ENCODE measurements at regions not wholly inside any gene's neighbourhood (a gene's known extent, or its start where the extent isn't known, plus 50 kb on each side); places are given as distances from the start of the nearest gene placed in this dataset.

DNA sequence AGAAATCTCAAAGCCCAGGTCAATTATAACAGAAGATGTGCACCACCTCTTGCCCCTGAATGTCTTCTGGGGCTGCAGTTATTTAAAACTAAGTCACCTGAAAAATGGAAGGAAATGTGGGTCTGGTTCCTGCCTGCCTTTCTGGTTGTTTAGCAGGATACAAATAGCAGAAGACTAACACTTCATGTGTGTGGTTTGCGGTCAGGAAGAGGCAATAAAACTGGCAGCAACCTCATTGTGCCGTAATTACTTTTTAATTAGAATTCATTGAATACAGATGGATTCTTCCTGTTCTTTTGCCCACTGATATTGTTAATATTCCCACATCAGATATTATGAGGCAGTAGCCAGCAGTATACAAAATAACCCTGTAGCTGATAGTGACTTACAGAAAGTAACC is 345.7 kb downstream of the ZNF326 start:
- ATAC-seq (no peak), DNase-seq (no peak)
- H3K9me3 ChIP-seq, result no peaks in the 10 kb centered on the region
- no peaks in the 10 kb centered on the region for H3K4me1 ChIP-seq
- intact Hi-C loops (cut with DNase I), result no loop called here
- H3K27ac ChIP-seq, result no peak overlapping the region
- WGBS, 2 donors, result 64 to 79% methylated on average over 2 of the region's 2 CpGs
- H3K27me3 ChIP-seq, result no peaks in the 10 kb centered on the region
- no peak overlapping the region for H3K4me3 ChIP-seq
- no peaks in the 10 kb centered on the region for H3K36me3 ChIP-seq (replicated peaks in 1 of 2; ENCODE audit: insufficient read depth in 1 of 2, low read depth in 2 of 2)
- TF ChIP-seq, protein P1, sequence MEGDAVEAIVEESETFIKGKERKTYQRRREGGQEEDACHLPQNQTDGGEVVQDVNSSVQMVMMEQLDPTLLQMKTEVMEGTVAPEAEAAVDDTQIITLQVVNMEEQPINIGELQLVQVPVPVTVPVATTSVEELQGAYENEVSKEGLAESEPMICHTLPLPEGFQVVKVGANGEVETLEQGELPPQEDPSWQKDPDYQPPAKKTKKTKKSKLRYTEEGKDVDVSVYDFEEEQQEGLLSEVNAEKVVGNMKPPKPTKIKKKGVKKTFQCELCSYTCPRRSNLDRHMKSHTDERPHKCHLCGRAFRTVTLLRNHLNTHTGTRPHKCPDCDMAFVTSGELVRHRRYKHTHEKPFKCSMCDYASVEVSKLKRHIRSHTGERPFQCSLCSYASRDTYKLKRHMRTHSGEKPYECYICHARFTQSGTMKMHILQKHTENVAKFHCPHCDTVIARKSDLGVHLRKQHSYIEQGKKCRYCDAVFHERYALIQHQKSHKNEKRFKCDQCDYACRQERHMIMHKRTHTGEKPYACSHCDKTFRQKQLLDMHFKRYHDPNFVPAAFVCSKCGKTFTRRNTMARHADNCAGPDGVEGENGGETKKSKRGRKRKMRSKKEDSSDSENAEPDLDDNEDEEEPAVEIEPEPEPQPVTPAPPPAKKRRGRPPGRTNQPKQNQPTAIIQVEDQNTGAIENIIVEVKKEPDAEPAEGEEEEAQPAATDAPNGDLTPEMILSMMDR (IDR thresholded peaks at IDR 0.05), result no peak
- no peak for TF ChIP-seq POLR2A (IDR thresholded peaks at IDR 0.05)

DNA sequence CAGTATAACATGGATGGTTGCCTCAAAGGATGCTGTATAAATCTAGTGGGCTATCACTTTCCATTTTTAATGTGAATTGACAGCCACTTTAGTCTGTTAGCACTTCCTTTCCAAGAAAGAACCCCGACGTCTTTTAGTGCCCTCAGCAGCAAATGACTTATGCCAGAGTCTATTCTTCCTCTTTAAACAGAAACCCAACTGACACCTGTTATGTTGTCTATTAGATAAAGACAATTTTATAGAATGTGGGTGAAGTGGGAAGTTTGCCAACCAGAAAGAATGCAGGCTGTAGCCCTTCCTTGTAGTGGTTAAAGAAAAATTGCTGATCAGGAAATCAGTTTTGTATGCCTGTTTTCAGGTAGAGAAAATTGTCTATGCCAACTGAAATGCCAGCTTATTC is 344.9 kb downstream of the ZNF326 start:
- Histone ChIP-seq H3K27ac (no peak overlapping the region), H3K36me3 (replicated peaks in 1 of 2; ENCODE audit: insufficient read depth in 1 of 2, low read depth in 2 of 2) (no peaks in the 10 kb centered on the region), H3K4me3 (no peak overlapping the region), H3K9me3 (no peaks in the 10 kb centered on the region), H3K4me1 (no peaks in the 10 kb centered on the region), H3K27me3 (no peaks in the 10 kb centered on the region)
- intact Hi-C loops (cut with DNase I), result no loop called here
- ATAC-seq, result no peak
- no peak for TF ChIP-seq POLR2A (IDR thresholded peaks at IDR 0.05)
- TF ChIP-seq, protein P1 (IDR thresholded peaks at IDR 0.05), result no peak
- no peak for DNase-seq
- WGBS, 2 donors, result 33 to 62% methylated on average over 2 of the region's 2 CpGs

DNA sequence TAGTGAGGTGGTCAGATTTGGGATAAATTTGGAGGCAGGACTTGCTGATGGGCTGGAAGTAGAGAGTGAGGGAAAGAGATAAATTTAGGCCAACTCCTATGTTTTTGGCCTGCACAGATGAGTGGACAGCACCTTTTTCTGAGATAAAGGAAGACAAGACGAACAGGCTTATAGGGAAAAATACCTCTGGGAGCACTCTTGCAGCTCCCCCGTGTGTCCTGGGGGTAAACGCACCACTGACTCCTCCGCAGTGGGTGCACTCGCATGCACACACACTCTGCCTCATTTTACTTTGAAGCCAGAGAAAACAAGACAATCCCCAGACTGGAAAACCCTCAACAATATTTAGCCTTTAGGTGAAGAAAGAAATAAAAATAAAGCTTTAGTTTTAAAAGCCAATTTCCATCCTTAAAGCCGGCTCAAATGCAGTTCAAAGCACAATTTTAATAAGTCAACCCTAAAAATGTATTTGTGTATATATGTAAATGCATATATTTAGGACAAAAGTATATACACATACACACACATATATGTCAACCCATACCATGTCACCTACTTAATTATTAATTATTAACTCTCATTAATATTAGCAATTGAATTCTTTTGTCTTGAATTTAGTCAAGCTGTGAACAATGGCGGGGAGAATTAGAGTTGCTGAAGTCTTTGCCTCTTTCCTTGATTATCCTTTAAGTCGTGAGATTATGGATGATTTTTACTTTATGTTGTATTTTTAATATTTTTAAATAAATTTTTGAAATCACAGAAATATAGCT is 341.8 kb downstream of the ZNF326 start:
- intact Hi-C loops (cut with DNase I), result no loop called here
- DNase-seq (no peak), ATAC-seq (no peak)
- TF ChIP-seq POLR2A (IDR thresholded peaks at IDR 0.05), result no peak
- TF ChIP-seq, protein P1 (IDR thresholded peaks at IDR 0.05), result no peak
- no peaks in the 10 kb centered on the region for H3K4me1 ChIP-seq
- H3K9me3 ChIP-seq, result no peaks in the 10 kb centered on the region
- no peak overlapping the region for H3K4me3 ChIP-seq
- H3K27ac ChIP-seq, result no peak overlapping the region
- no peaks in the 10 kb centered on the region for H3K36me3 ChIP-seq (replicated peaks in 1 of 2; ENCODE audit: insufficient read depth in 1 of 2, low read depth in 2 of 2)
- WGBS, 2 donors, result 69 to 74% methylated on average over 8 of the region's 8 CpGs
- no peaks in the 10 kb centered on the region for H3K27me3 ChIP-seq

DNA sequence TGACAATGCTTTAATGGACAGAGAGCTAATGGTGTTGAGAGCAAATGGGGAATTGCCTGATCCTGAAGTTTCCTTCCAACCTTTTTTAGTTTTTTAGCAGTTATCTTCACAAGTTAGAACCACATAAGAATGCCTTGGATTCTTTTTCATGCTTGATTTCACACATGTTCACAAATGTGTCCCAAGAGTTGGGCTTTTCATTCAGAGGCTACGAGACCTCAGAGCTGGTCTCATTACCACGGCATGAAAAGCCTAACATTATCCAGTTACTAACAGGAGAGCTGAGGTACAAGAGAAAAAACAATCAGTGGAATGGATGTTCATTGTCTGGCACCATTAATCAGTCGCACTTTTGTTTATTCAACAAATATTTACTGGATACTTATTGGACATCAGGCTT is 340.6 kb downstream of the ZNF326 start:
- H3K27me3 ChIP-seq, result no peaks in the 10 kb centered on the region
- TF ChIP-seq, protein P1 (IDR thresholded peaks at IDR 0.05), result no peak
- TF ChIP-seq POLR2A (IDR thresholded peaks at IDR 0.05), result no peak
- no peaks in the 10 kb centered on the region for H3K36me3 ChIP-seq (replicated peaks in 1 of 2; ENCODE audit: insufficient read depth in 1 of 2, low read depth in 2 of 2)
- H3K4me1 ChIP-seq, result no peaks in the 10 kb centered on the region
- H3K27ac ChIP-seq, result no peak overlapping the region
- no peak for DNase-seq
- H3K9me3 ChIP-seq, result no peaks in the 10 kb centered on the region
- no peak for ATAC-seq
- whole genome bisulfite sequencing, 2 donors, result 37 to 51% methylated on average over 3 of the region's 3 CpGs
- intact Hi-C loops (cut with DNase I), result no loop called here
- no peak overlapping the region for H3K4me3 ChIP-seq

DNA sequence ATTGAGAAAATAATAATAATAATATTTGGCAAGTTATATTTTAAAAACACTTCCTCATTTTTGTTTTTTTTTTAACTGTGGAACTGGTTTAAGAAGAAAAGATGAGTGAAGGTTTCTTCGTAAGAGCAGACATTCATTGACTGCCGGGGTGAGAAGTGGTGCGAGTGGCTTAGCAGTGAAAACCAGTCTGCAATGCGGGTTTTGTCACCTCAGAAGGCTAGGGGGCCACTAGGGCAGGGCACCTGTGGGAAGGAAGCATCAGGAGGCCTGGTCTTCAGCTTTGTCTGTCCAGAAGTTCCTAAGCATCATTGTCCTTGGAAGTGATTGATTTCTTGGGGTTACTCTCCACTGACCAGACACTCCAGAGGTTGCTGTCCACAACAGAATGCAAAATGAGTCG is 339.2 kb downstream of the ZNF326 start:
- TF ChIP-seq POLR2A (IDR thresholded peaks at IDR 0.05), result no peak
- TF ChIP-seq, protein P1 (IDR thresholded peaks at IDR 0.05), result no peak
- Histone ChIP-seq H3K9me3 (no peaks in the 10 kb centered on the region), H3K4me1 (no peaks in the 10 kb centered on the region), H3K27ac (no peak overlapping the region), H3K4me3 (no peak overlapping the region), H3K27me3 (no peaks in the 10 kb centered on the region), H3K36me3 (replicated peaks in 1 of 2; ENCODE audit: insufficient read depth in 1 of 2, low read depth in 2 of 2) (no peaks in the 10 kb centered on the region)
- DNase-seq (no peak), ATAC-seq (no peak)
- intact Hi-C loops (cut with DNase I), result no loop called here
- 53 to 62% methylated on average over 5 of the region's 5 CpGs for WGBS, 2 donors
